MG63 (cell line): ENCODE measurements at regions not wholly inside any gene's neighbourhood (a gene's known extent, or its start where the extent isn't known, plus 50 kb on each side); places are given as distances from the start of the nearest gene placed in this dataset.
A peak's percentile ranks its signal among the peaks of the same experiment; 100 is the strongest.
"Not testable (repeated sequence)": the region's sequence is repeated elsewhere in the genome, so short reads cannot be mapped to it uniquely, and the experiment has no call there.

ENCODE experiments used
- DNase-seq: peaks from one replicate; pipeline ENCODE4 v3.0.0-alpha.2; 2020
- H3K27me3 ChIP-seq: fragments of 250-450 bp; sonication (Bioruptor Pico); 2 replicates; pipeline ENCODE4 v1.5.1; 2020; ENCODE audit warnings: mild to moderate bottlenecking, moderate library complexity
- H3K36me3 ChIP-seq: fragments of 250-450 bp; sonication (Bioruptor Pico); 2 replicates; pipeline ENCODE4 v1.5.1; 2020; ENCODE audit warnings: mild to moderate bottlenecking, moderate library complexity
- H3K4me3 ChIP-seq: fragments of 250-450 bp; sonication (Bioruptor Pico); 2 replicates; pipeline ENCODE4 v1.5.1; 2020; ENCODE audit warnings: mild to moderate bottlenecking, moderate library complexity
- H3K9me3 ChIP-seq: fragments of 250-450 bp; sonication (Bioruptor Pico); 2 replicates; pipeline ENCODE4 v1.5.1; 2020; ENCODE audit warnings: mild to moderate bottlenecking, moderate library complexity

- Histone ChIP-seq H3K9me3 (no peaks in the 10 kb centered on the region), H3K27me3 (no peaks in the 10 kb centered on the region), H3K36me3 (no peaks in the 10 kb centered on the region), H3K4me3 (no peak overlapping the region)
- peak; percentile 90 for DNase-seq
Observed at GRCh38 chr5:96324708-96325107, 108.3 kb downstream of the PCSK1 start.

GRCh38 chr5:96322865-96323264 lies 110.2 kb downstream of the PCSK1 start:
- Histone ChIP-seq H3K27me3 (no peaks in the 10 kb centered on the region), H3K4me3 (no peak overlapping the region), H3K36me3 (no peaks in the 10 kb centered on the region), H3K9me3 (no peaks in the 10 kb centered on the region)
- no peak for DNase-seq

- DNase-seq = no peak
- Histone ChIP-seq H3K4me3 (no peak overlapping the region), H3K9me3 (no peaks in the 10 kb centered on the region), H3K36me3 (no peaks in the 10 kb centered on the region), H3K27me3 (no peaks in the 10 kb centered on the region)
Observed at GRCh38 chr5:96322217-96322616, 110.8 kb downstream of the PCSK1 start.

- no peaks in the 10 kb centered on the region for H3K9me3 ChIP-seq
- H3K4me3 ChIP-seq = no peak overlapping the region
- peak; percentile 56 for DNase-seq
- H3K27me3 ChIP-seq = no peaks in the 10 kb centered on the region
- no peaks in the 10 kb centered on the region for H3K36me3 ChIP-seq
Observed at GRCh38 chr5:96321345-96321744, 111.7 kb downstream of the PCSK1 start.

GRCh38 chr5:96320797-96321196 lies 112.3 kb downstream of the PCSK1 start:
- DNase-seq = peak; percentile 34
- H3K4me3 ChIP-seq = no peak overlapping the region
- H3K9me3 ChIP-seq = no peaks in the 10 kb centered on the region
- H3K27me3 ChIP-seq = no peaks in the 10 kb centered on the region
- H3K36me3 ChIP-seq = no peaks in the 10 kb centered on the region

- DNase-seq = peak; percentile 86
- not testable (repeated sequence) for H3K27me3 ChIP-seq, H3K9me3 ChIP-seq, H3K4me3 ChIP-seq, H3K36me3 ChIP-seq
Observed at GRCh38 chr5:96319981-96320739, 112.9 kb downstream of the PCSK1 start.

GRCh38 chr5:96318569-96319110 lies 114.4 kb downstream of the PCSK1 start:
- Histone ChIP-seq H3K9me3 (no peaks in the 10 kb centered on the region), H3K36me3 (no peaks in the 10 kb centered on the region), H3K27me3 (no peaks in the 10 kb centered on the region), H3K4me3 (no peak overlapping the region)
- DNase-seq = no peak

GRCh38 chr5:96317945-96318344 lies 115.1 kb downstream of the PCSK1 start:
- no peak overlapping the region for H3K4me3 ChIP-seq
- H3K36me3 ChIP-seq = no peaks in the 10 kb centered on the region
- no peaks in the 10 kb centered on the region for H3K27me3 ChIP-seq
- H3K9me3 ChIP-seq = no peaks in the 10 kb centered on the region; the same call in 1 of the 2 replicates
- DNase-seq = no peak

GRCh38 chr5:96316487-96316886 lies 116.6 kb downstream of the PCSK1 start:
- H3K9me3 ChIP-seq = peaks cover 5% of the 10 kb centered on the region
- no peak overlapping the region for H3K4me3 ChIP-seq
- no peaks in the 10 kb centered on the region for H3K27me3 ChIP-seq
- no peak for DNase-seq
- H3K36me3 ChIP-seq = no peaks in the 10 kb centered on the region

GRCh38 chr5:96316017-96316416 lies 117.0 kb downstream of the PCSK1 start:
- Histone ChIP-seq H3K4me3 (no peak overlapping the region), H3K27me3 (no peaks in the 10 kb centered on the region), H3K36me3 (no peaks in the 10 kb centered on the region), H3K9me3 (peaks cover 9% of the 10 kb centered on the region)
- no peak for DNase-seq

GRCh38 chr5:96315431-96315830 lies 117.6 kb downstream of the PCSK1 start:
- Histone ChIP-seq H3K27me3 (no peaks in the 10 kb centered on the region), H3K9me3 (peaks cover 11% of the 10 kb centered on the region), H3K4me3 (no peak overlapping the region), H3K36me3 (no peaks in the 10 kb centered on the region)
- no peak for DNase-seq

- DNase-seq = no peak
- peaks cover 3% of the 10 kb centered on the region; the same call in 1 of the 2 replicates for H3K36me3 ChIP-seq
- H3K9me3 ChIP-seq = peaks cover 25% of the 10 kb centered on the region
- no peaks in the 10 kb centered on the region for H3K27me3 ChIP-seq
- no peak overlapping the region for H3K4me3 ChIP-seq
Observed at GRCh38 chr5:96312383-96312782, 120.7 kb downstream of the PCSK1 start.

- H3K9me3 ChIP-seq = peaks cover 44% of the 10 kb centered on the region
- not testable (repeated sequence) for DNase-seq, H3K27me3 ChIP-seq, H3K36me3 ChIP-seq, H3K4me3 ChIP-seq
Observed at GRCh38 chr5:96307047-96307446, 126.0 kb downstream of the PCSK1 start.

- Histone ChIP-seq H3K27me3 (no peaks in the 10 kb centered on the region), H3K36me3 (no peaks in the 10 kb centered on the region), H3K4me3 (no peak overlapping the region), H3K9me3 (peaks cover 28% of the 10 kb centered on the region)
- DNase-seq = no peak
Observed at GRCh38 chr5:96302174-96302738, 130.8 kb downstream of the PCSK1 start.

GRCh38 chr5:96300976-96301375 lies 132.1 kb downstream of the PCSK1 start:
- no peak for DNase-seq
- Histone ChIP-seq H3K4me3 (no peak overlapping the region), H3K36me3 (no peaks in the 10 kb centered on the region), H3K27me3 (no peaks in the 10 kb centered on the region), H3K9me3 (peaks cover 21% of the 10 kb centered on the region)

GRCh38 chr5:96297867-96298266 lies 135.2 kb downstream of the PCSK1 start:
- Histone ChIP-seq H3K27me3 (no peaks in the 10 kb centered on the region), H3K4me3 (no peak overlapping the region), H3K36me3 (no peaks in the 10 kb centered on the region), H3K9me3 (peaks cover 5% of the 10 kb centered on the region; the same call in 1 of the 2 replicates)
- DNase-seq = peak; percentile 41

GRCh38 chr5:96297290-96297689 lies 135.8 kb downstream of the PCSK1 start:
- DNase-seq = peak; percentile 72
- no peak overlapping the region for H3K4me3 ChIP-seq
- no peaks in the 10 kb centered on the region for H3K27me3 ChIP-seq
- H3K36me3 ChIP-seq = no peaks in the 10 kb centered on the region
- H3K9me3 ChIP-seq = peaks cover 5% of the 10 kb centered on the region; the same call in 1 of the 2 replicates

- H3K4me3 ChIP-seq = no peak overlapping the region
- peaks cover 13% of the 10 kb centered on the region for H3K9me3 ChIP-seq
- no peak for DNase-seq
- H3K27me3 ChIP-seq = no peaks in the 10 kb centered on the region
- peaks cover 4% of the 10 kb centered on the region for H3K36me3 ChIP-seq
Observed at GRCh38 chr5:96294884-96295202, 138.2 kb downstream of the PCSK1 start.
